ENCODE measurements at regions not wholly inside any gene's neighbourhood (a gene's known extent, or its start where the extent isn't known, plus 50 kb on each side); places are given as distances from the start of the nearest gene placed in this dataset.

DNA sequence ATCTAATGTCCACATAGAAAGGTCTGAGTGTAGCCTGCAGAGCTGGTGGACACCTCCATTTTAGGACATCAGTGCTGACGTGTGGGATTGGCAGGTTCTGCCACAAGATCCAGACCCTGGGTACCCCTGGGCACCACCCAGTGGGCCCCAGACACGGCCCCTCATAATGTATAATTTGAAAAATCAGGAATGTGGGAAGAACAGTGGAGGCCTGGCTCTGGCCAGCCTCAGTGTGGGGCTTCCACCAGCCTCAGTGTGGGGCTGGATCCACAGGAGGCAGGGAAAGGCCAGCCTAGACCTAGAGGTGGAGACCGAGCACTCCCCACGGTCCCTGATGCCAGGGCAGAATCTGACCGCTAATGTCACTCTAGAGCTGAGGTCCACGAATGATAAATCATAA lies 150.7 kb upstream of the SOX1 start:
- intact Hi-C loops (cut with DNase I) = no loop called here
- DNase-seq (no peak), ATAC-seq (no peak)
- Histone ChIP-seq H3K27me3 (peaks cover 0 to 41% of the 10 kb centered on the region in 2 donors), H3K9me3 (no peaks in the 10 kb centered on the region), H3K36me3 (no peaks in the 10 kb centered on the region), H3K27ac (no peak overlapping the region), H3K4me3 (no peak overlapping the region), H3K4me1 (no peaks in the 10 kb centered on the region)
- TF ChIP-seq, protein P1, sequence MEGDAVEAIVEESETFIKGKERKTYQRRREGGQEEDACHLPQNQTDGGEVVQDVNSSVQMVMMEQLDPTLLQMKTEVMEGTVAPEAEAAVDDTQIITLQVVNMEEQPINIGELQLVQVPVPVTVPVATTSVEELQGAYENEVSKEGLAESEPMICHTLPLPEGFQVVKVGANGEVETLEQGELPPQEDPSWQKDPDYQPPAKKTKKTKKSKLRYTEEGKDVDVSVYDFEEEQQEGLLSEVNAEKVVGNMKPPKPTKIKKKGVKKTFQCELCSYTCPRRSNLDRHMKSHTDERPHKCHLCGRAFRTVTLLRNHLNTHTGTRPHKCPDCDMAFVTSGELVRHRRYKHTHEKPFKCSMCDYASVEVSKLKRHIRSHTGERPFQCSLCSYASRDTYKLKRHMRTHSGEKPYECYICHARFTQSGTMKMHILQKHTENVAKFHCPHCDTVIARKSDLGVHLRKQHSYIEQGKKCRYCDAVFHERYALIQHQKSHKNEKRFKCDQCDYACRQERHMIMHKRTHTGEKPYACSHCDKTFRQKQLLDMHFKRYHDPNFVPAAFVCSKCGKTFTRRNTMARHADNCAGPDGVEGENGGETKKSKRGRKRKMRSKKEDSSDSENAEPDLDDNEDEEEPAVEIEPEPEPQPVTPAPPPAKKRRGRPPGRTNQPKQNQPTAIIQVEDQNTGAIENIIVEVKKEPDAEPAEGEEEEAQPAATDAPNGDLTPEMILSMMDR (IDR thresholded peaks at IDR 0.05) = no peak

DNA sequence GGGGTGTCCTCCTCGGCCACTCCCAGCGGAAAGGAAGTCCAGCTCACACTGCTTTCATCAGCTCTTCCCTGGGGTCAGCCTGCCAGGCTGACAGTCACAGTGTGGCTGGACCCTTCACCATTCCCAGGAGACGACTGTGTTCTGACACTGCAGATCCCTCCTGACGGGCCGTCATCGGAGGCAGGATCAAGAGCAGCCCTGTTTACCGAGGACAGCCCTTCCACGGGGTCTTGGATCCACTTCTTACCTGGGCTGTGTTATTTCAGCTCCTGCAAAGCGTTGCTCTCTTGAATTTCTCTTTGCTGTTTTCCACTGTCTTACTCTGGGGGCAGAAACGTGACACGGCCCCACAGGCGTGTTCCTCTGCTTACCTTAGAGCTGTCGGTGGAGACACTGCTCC lies 149.9 kb upstream of the SOX1 start:
- Histone ChIP-seq H3K36me3 (no peaks in the 10 kb centered on the region), H3K4me3 (no peak overlapping the region), H3K4me1 (no peaks in the 10 kb centered on the region), H3K27ac (no peak overlapping the region), H3K9me3 (no peaks in the 10 kb centered on the region), H3K27me3 (peaks cover 0 to 48% of the 10 kb centered on the region in 2 donors)
- intact Hi-C loops (cut with DNase I) = no loop called here
- DNase-seq = peak in 1 of 4 donors; percentile 4
- ATAC-seq = no peak
- TF ChIP-seq, protein P1 (IDR thresholded peaks at IDR 0.05) = no peak

DNA sequence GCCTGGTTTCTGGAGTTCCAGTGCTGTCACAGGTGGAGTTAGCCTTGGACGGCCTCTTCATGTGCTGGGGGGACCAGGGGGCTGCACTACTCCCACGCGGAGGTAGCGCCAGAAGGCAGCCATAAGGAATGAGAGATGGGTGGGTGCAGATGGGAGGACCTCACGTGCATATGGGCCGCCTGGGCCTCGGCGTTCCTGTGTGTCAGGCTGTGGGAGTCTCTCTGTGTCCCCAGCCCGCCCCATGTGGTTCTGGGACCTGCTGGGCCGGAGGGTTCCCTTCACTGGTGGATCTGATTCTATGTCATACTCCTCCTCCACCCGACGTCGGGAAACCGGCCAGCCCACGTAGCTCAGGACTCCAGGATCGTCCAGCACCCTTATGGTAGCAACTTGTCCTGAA lies 149.0 kb upstream of the SOX1 start:
- H3K27me3 ChIP-seq = peaks cover 0 to 47% of the 10 kb centered on the region in 2 donors
- H3K4me3 ChIP-seq = no peak overlapping the region
- DNase-seq (peak in 1 of 4 donors; percentile 14), ATAC-seq (no peak)
- intact Hi-C loops (cut with DNase I) = no loop called here
- no peaks in the 10 kb centered on the region for H3K9me3 ChIP-seq
- no peaks in the 10 kb centered on the region for H3K36me3 ChIP-seq
- TF ChIP-seq, protein P1 (IDR thresholded peaks at IDR 0.05) = no peak
- H3K4me1 ChIP-seq = no peaks in the 10 kb centered on the region
- no peak overlapping the region for H3K27ac ChIP-seq

GRCh38 chr13:111919286-111919685 lies 147.7 kb upstream of the SOX1 start:
- ATAC-seq = no peak
- Histone ChIP-seq H3K4me3 (no peak overlapping the region), H3K4me1 (no peaks in the 10 kb centered on the region), H3K27me3 (peaks cover 0 to 43% of the 10 kb centered on the region in 2 donors), H3K36me3 (no peaks in the 10 kb centered on the region), H3K9me3 (no peaks in the 10 kb centered on the region), H3K27ac (no peak overlapping the region)
- intact Hi-C loops (cut with DNase I) = no loop called here
- TF ChIP-seq, protein P1 (IDR thresholded peaks at IDR 0.05) = no peak
- peak in 1 of 4 donors; percentile 10 for DNase-seq

GRCh38 chr13:111919849-111920248 lies 147.1 kb upstream of the SOX1 start:
- no peak overlapping the region for H3K4me3 ChIP-seq
- ATAC-seq = no peak

More at GRCh38 chr13:111919849-111920248, 147.1 kb upstream of the SOX1 start:
- TF ChIP-seq, protein P1 (IDR thresholded peaks at IDR 0.05) = no peak
- no peak overlapping the region for H3K27ac ChIP-seq
- intact Hi-C loops (cut with DNase I) = no loop called here
- peak in 1 of 4 donors; percentile 15 for DNase-seq
- H3K4me1 ChIP-seq = no peaks in the 10 kb centered on the region
- H3K9me3 ChIP-seq = no peaks in the 10 kb centered on the region
- no peaks in the 10 kb centered on the region for H3K36me3 ChIP-seq
- peaks cover 0 to 43% of the 10 kb centered on the region in 2 donors for H3K27me3 ChIP-seq
